HepG2 (cell line): ENCODE measurements at regions not wholly inside any gene's neighbourhood (a gene's known extent, or its start where the extent isn't known, plus 50 kb on each side); places are given as distances from the start of the nearest gene placed in this dataset.

Experiments
- ATAC-seq: fragments of 200-7000 bp; cut with Tn5 transposase; 3 replicates; pipeline ENCODE4 v1.9.1; 2020; ENCODE audit warnings: mild to moderate bottlenecking, moderate library complexity
- BruUV-seq: library from RNA; stranded (reverse); fragments of 400-500 nt; replicated peaks from 2 replicates; lab custom pipeline; 2021; lab: Mats Ljungman, UMichigan
- CTCF ChIA-PET: fragments of 300-600 bp; formaldehyde crosslinking; extraction: SDS; loops from one replicate; lab custom pipeline; 2021; ENCODE audit warnings: low total read pairs, inconsistent platforms, low intra/inter-chr PET ratio; lab: Yijun Ruan, JAX
- POLR2A ChIA-PET: fragments of 350-600 bp; sonication (Branson Sonifier 250); formaldehyde crosslinking; loops from one replicate; lab custom pipeline; 2020; ENCODE audit warnings: antibody characterized with exemption, inconsistent platforms; lab: Yijun Ruan, JAX
- DNase-seq: peaks from one replicate; pipeline ENCODE4 v3.0.0-alpha.2; 2015; ENCODE audit warnings: low spot score
- FAIRE-seq: peaks from 3 replicates; lab custom pipeline; 2011; peaks lifted over from hg19 to GRCh38; lab: Jason Lieb, UNC
- H2AFZ ChIP-seq: one replicate; pipeline ENCODE4 v1.6.1; 2011; ENCODE audit warnings: low read length, inconsistent platforms
- H3K27ac ChIP-seq: fragments of 300-600 bp; 3 replicates; pipeline ENCODE4 v1.8.0; 2011; ENCODE audit warnings: mixed run types, mild to moderate bottlenecking, mixed read lengths, low read length, inconsistent platforms; ENCODE audit not compliant: insufficient read depth; ENCODE audit errors: extremely low read length
- H3K27me3 ChIP-seq, 2 experiments: fragments of 200-600 bp in 1 of 2; 2 replicates in 1 of 2; 3 replicates in 1 of 2; pipeline versions ENCODE4 v1.6.0 to v1.8.0; 2011; ENCODE audit warnings: low read length in 2 of 2, mild to moderate bottlenecking in 2 of 2, moderate library complexity in 2 of 2, inconsistent platforms in 1 of 2; ENCODE audit not compliant: insufficient read depth in 2 of 2, control insufficient read depth in 1 of 2
- H3K36me3 ChIP-seq, 2 experiments: fragments of 200-600 bp in 1 of 2; replicated peaks in 1 of 2; 2 replicates in 1 of 2; 3 replicates in 1 of 2; pipeline versions ENCODE4 v1.5.1 to v1.8.0; 2011; ENCODE audit warnings: low read length in 2 of 2, inconsistent platforms in 1 of 2; ENCODE audit not compliant: insufficient read depth in 2 of 2, control insufficient read depth in 1 of 2
- H3K4me1 ChIP-seq: 2 replicates; pipeline ENCODE4 v1.5.1; 2012; ENCODE audit warnings: low read length, inconsistent platforms; ENCODE audit not compliant: insufficient read depth
- H3K4me2 ChIP-seq: 2 replicates; pipeline ENCODE4 v1.6.0; 2011; ENCODE audit warnings: low read depth, low read length, inconsistent platforms
- H3K4me3 ChIP-seq, 3 experiments: fragments of 200-600 bp in 1 of 3; sonication (generic), shearing (Covaris generic) in 1 of 3; replicated peaks in 1 of 3; 2 replicates each; pipeline ENCODE4 v1.5.1; 2011 to 2016; ENCODE audit warnings: low read length in 3 of 3, inconsistent platforms in 2 of 3, low read depth in 2 of 3, mild to moderate bottlenecking in 2 of 3, control low read depth in 1 of 3, mixed read lengths in 1 of 3; ENCODE audit not compliant: insufficient read depth in 1 of 3
- H3K79me2 ChIP-seq: one replicate; pipeline ENCODE4 v1.6.1; 2011; ENCODE audit warnings: low read length, inconsistent platforms; ENCODE audit not compliant: insufficient read depth
- H3K9ac ChIP-seq: 2 replicates; pipeline ENCODE4 v1.6.0; 2011; ENCODE audit warnings: mild to moderate bottlenecking, low read depth, low read length, inconsistent platforms; ENCODE audit not compliant: insufficient read depth
- H3K9me3 ChIP-seq: 2 replicates; pipeline ENCODE4 v1.5.1; 2012; ENCODE audit warnings: mild to moderate bottlenecking, low read length
- H4K20me1 ChIP-seq: 2 replicates; pipeline ENCODE4 v1.6.0; 2011; ENCODE audit warnings: inconsistent platforms, mild to moderate bottlenecking, low read length, moderate library complexity; ENCODE audit not compliant: insufficient read depth
- ERF ChIP-seq: IDR thresholded peaks from 2 replicates; pipeline ENCODE4 v1.6.1; 2018; ENCODE audit warnings: missing biosample characterization, missing genetic modification reagents
- ETV6 ChIP-seq: sonication (generic); formaldehyde crosslinking; conservative IDR thresholded peaks from 2 replicates; pipeline ENCODE4 v1.4.0; 2020; ENCODE audit warnings: missing genetic modification reagents
- MAFF ChIP-seq: IDR thresholded peaks from 2 replicates; pipeline ENCODE4 v1.6.1; 2011; ENCODE audit warnings: low read depth, low read length, improper control_type of control experiment
- MAFK ChIP-seq, 2 experiments: IDR thresholded peaks in 1 of 2; conservative IDR thresholded peaks in 1 of 2; 2 replicates each; pipeline ENCODE4 v1.6.1; 2011; ENCODE audit warnings: improper control_type of control experiment in 2 of 2, low read length in 2 of 2
- MEF2D ChIP-seq: sonication (generic); formaldehyde crosslinking; IDR thresholded peaks from 2 replicates; pipeline ENCODE4 v1.5.1; 2020; ENCODE audit warnings: mild to moderate bottlenecking, missing genetic modification reagents
- MXD4 ChIP-seq: IDR thresholded peaks from 2 replicates; pipeline ENCODE4 v1.6.1; 2016; ENCODE audit warnings: mild to moderate bottlenecking, missing biosample characterization, missing genetic modification reagents
- PITX1 ChIP-seq: sonication (generic); formaldehyde crosslinking; IDR thresholded peaks from 2 replicates; pipeline ENCODE4 v1.5.1; 2020; ENCODE audit warnings: mild to moderate bottlenecking, missing genetic modification reagents
- RBAK ChIP-seq: sonication (generic); formaldehyde crosslinking; IDR thresholded peaks from 2 replicates; pipeline ENCODE4 v1.5.1; 2020; ENCODE audit warnings: mild to moderate bottlenecking, missing genetic modification reagents
- U2AF2 ChIP-seq: fragments of 200-400 bp; formaldehyde crosslinking; IDR thresholded peaks from 2 replicates; pipeline ENCODE4 v1.6.1; 2017; ENCODE audit warnings: low read depth, mild to moderate bottlenecking, low read length
- ZNF253 ChIP-seq: sonication (generic); formaldehyde crosslinking; IDR thresholded peaks from 2 replicates; pipeline ENCODE4 v1.8.0; 2022; ENCODE audit warnings: mild to moderate bottlenecking, missing genetic modification reagents, borderline replicate concordance
- ZNF615 ChIP-seq: sonication (generic); formaldehyde crosslinking; IDR thresholded peaks from 2 replicates; pipeline ENCODE4 v1.5.0; 2020; ENCODE audit warnings: mild to moderate bottlenecking, missing genetic modification reagents, borderline replicate concordance
- ZNF672 ChIP-seq: sonication (generic); formaldehyde crosslinking; IDR thresholded peaks from 2 replicates; pipeline ENCODE4 v1.8.1; 2022; ENCODE audit warnings: missing genetic modification reagents
- ZNF776 ChIP-seq: sonication (generic); formaldehyde crosslinking; IDR thresholded peaks from 2 replicates; pipeline ENCODE4 v1.4.0; 2020; ENCODE audit warnings: mild to moderate bottlenecking, missing genetic modification reagents
- ZSCAN30 ChIP-seq: sonication (generic); formaldehyde crosslinking; IDR thresholded peaks from 2 replicates; pipeline ENCODE4 v1.5.0; 2020; ENCODE audit warnings: mild to moderate bottlenecking, missing genetic modification reagents
- WGBS: methylation state at CpG from one replicate; pipeline ENCODE4 v1.1.6; 2017; ENCODE audit warnings: low lambda C conversion rate; 5-methylcytosine and 5-hydroxymethylcytosine counted together
- in situ Hi-C: cut with HindIII; loops from 2 replicates; pipeline ENCODE4 v1.10.0; 2017; ENCODE audit warnings: low pct_unique_long_range_greater_than_20kb; ENCODE audit not compliant: extremely low pct_ligation_motif_present
- intact Hi-C: fragments of 100-400 bp; cut with micrococcal nuclease; formaldehyde crosslinking; loops from one replicate; pipeline ENCODE4 v1.10.0; 2022; ENCODE audit not compliant: unreplicated experiment
- TF ChIP-seq, protein P1 (sequence below): sonication (generic); formaldehyde crosslinking; conservative IDR thresholded peaks from 2 replicates; pipeline ENCODE4 v1.4.0; 2020; ENCODE audit warnings: missing genetic modification reagents

DNA sequence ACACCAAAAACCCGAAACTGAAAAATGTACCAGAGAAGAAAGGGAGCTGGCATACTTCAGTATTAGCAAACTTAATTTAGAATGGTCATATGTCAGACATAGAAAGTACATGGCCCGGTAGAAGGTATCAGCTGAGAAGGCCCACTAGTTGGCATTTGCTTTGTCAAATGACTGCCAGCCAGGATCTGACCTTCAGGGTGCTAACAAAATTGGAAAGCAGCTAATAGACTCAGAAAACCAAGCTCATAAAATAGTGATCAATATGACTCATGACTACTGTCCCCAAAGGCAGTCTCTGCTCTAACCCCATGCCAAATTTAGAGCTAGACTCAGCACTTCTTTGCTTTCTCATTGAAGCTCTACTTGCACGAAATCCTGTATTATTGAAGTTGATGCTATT, 342.7 kb downstream of the PDGFC start:
- Histone ChIP-seq H3K4me1 (no peaks in the 10 kb centered on the region), H2AFZ (no peak overlapping the region), H3K4me3 (no peak overlapping the region), H3K9ac (no peak overlapping the region), H3K4me2 (no peak overlapping the region), H3K9me3 (no peaks in the 10 kb centered on the region), H3K79me2 (no peaks in the 10 kb centered on the region), H3K36me3 (no peaks in the 10 kb centered on the region), H3K27ac (no peak overlapping the region), H4K20me1 (no peaks in the 10 kb centered on the region), H3K27me3 (no peaks in the 10 kb centered on the region)
- in situ Hi-C loops (no loop called here), intact Hi-C loops (no loop called here)
- under 1% methylated on average over 3 of the region's 3 CpGs for WGBS
- TF ChIP-seq MAFF (peak; percentile 14; the same call in 1 of the 2 replicates), U2AF2 (no peak), MAFK (conservative IDR thresholded peaks at IDR 0.05 in 1 of 2, IDR thresholded peaks at IDR 0.05 in 1 of 2; ENCODE audit: low read length in 2 of 2) (peak in 1 of 2 experiments; percentile 32; a peak in 1 of 4 replicates)
- FAIRE-seq (no peak), ATAC-seq (no peak), DNase-seq (no peak)
- BruUV-seq: no TSS peak
- POLR2A ChIA-PET: no interaction called here
- CTCF ChIA-PET: no interaction called here

DNA sequence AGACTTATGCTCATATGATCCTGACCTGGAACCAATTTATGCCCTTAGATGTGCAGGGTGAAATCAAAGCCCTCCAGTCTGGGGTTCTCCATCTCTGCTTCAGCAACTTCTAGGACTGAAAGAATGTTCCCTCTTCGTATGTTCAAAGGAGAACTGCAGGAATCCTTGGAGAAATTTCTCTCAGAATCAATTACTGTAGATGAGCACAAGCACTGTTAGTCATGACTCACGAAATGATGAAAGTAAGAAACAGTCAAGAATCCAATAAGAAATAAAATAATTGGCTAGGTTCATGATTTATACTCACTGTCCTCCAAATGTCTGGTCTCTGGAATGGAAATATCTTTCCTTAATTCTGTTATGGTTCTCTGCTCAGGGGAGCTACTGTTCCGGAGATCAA, 348.2 kb downstream of the PDGFC start:
- intact Hi-C loops (no loop called here), in situ Hi-C loops (no loop called here)
- H2AFZ ChIP-seq: no peak overlapping the region
- FAIRE-seq: no peak
- H3K4me1 ChIP-seq: no peaks in the 10 kb centered on the region
- no peak overlapping the region for H3K27ac ChIP-seq
- no peaks in the 10 kb centered on the region for H3K36me3 ChIP-seq
- ATAC-seq: no peak
- no peaks in the 10 kb centered on the region for H4K20me1 ChIP-seq
- ChIA-PET CTCF (no interaction called here), POLR2A (no interaction called here)
- no peaks in the 10 kb centered on the region for H3K79me2 ChIP-seq
- no peak overlapping the region for H3K4me2 ChIP-seq
- H3K27me3 ChIP-seq: no peaks in the 10 kb centered on the region
- no peak for DNase-seq
- H3K9ac ChIP-seq: no peak overlapping the region
- BruUV-seq: no TSS peak
- H3K9me3 ChIP-seq: no peaks in the 10 kb centered on the region
- WGBS: 19% methylated on average over 3 of the region's 3 CpGs
- no peak overlapping the region for H3K4me3 ChIP-seq
- no peak for TF ChIP-seq ZNF672
- TF ChIP-seq, protein P1, sequence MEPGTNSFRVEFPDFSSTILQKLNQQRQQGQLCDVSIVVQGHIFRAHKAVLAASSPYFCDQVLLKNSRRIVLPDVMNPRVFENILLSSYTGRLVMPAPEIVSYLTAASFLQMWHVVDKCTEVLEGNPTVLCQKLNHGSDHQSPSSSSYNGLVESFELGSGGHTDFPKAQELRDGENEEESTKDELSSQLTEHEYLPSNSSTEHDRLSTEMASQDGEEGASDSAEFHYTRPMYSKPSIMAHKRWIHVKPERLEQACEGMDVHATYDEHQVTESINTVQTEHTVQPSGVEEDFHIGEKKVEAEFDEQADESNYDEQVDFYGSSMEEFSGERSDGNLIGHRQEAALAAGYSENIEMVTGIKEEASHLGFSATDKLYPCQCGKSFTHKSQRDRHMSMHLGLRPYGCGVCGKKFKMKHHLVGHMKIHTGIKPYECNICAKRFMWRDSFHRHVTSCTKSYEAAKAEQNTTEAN (CRISPR knock-in tag): no peak
- TF ChIP-seq MEF2D: no peak
- TF ChIP-seq ZNF615 (CRISPR knock-in tag): no peak
- TF ChIP-seq PITX1: no peak
- TF ChIP-seq ZNF776 (CRISPR knock-in tag): no peak
- TF ChIP-seq ZNF253 (CRISPR knock-in tag): no peak
- TF ChIP-seq MXD4 (CRISPR knock-in tag): no peak
- no peak for TF ChIP-seq ERF (CRISPR knock-in tag)
- no peak for TF ChIP-seq ETV6
- no peak for TF ChIP-seq ZSCAN30
- no peak for TF ChIP-seq RBAK (CRISPR knock-in tag)
